ENCODE measurements at regions not wholly inside any gene's neighbourhood (a gene's known extent, or its start where the extent isn't known, plus 50 kb on each side); places are given as distances from the start of the nearest gene placed in this dataset.

DNA sequence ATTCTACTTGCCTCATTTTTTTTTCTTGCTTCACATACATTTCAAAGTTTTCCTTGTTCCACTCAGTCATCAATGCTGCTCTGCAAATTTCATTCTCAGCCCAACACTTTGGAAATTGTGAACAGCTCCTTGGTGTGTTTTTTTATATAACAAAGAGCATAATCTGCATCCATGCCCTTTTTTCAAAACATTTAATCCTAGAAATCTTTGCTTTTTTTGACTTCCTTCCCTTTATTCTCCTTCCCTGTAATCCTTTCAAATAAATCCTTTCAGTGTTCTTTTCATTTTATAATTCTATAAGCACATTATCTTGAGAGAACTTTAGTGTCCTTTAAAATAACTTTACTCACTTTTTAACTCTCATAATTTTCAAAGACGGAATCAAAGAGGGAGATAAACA is 1150.8 kb downstream of the SI start:
- no peak for DNase-seq

DNA sequence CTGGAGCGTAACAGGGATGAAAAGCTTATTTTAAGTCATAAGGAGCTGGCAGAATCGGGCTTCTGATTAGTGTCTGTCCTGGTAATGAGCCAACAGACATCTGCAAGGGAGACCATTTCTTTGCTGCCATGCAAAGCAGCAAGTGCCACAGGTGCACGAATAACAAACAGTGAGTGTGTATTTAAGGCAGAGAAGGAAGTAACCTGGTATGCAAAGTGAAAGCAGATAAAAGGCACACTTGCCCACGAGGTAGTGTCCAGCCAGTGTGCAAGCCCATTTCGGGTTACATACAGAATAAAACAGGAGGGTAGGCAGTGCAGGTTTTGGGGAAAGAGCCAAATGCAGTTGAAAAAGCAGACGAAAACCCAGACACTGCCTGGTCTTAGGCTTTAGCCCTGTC is 1153.7 kb downstream of the SI start:
- no peak for DNase-seq

DNA sequence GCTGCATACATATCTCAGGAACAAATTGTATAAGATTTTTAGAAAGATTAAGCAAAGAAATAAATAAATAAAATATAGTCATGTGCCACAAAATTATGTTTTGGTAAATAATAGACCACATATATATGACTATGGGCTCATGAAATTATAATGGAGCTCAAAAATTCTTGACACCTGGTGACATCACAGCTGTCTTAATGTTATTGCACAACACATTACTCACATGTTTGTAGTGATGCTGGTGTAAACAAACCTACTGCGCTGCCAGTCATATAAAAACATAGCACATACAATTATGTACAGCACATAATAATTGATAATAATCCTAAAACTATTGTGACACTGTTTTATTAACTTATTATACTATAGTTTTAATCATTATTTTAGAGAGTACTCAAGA is 1159.1 kb downstream of the SI start:
- DNase-seq: no peak

DNA sequence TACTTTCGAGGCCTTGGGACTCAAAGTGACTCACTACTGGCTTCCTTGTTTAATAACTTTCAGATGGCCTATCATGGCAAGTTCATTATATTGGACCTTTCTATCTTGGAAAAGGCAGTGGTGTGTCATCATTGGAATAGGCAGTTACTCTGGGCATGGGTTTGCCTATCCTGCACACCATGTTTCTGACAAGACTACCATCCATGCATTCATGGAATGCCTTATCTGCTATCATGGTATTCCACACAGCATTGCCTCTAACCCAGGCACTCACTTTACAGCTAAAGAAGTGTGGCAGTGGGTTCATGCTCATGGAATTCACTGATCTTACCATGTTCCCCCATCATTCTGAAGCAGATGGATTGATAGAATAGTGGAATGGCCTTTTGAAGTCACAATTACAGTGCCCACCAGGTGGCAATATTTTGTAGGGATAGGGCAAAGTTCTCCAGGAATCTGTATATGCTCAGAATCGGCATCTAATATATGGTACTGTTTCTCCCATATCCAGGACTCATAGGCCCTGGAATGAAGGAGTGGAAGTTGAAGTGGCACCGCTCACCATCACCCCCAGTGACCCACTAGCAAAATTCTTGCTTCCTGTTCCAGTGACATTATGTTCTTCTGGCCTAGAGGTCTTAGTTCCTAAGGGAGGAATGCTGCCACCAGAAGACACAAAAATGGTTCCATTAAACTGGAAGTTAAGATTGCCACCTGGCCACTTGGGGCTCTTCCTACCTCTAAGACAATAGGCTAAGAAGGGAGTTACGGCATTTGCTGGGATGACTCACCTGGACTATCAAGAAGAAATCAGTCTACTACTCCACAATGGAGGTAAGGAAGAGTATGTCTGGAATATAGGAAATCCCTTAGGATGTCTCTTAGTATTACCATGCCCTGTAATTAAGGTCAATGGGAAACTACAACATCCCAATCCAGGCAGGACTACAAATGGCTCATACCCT is 1161.4 kb downstream of the SI start:
- no peak for DNase-seq

DNA sequence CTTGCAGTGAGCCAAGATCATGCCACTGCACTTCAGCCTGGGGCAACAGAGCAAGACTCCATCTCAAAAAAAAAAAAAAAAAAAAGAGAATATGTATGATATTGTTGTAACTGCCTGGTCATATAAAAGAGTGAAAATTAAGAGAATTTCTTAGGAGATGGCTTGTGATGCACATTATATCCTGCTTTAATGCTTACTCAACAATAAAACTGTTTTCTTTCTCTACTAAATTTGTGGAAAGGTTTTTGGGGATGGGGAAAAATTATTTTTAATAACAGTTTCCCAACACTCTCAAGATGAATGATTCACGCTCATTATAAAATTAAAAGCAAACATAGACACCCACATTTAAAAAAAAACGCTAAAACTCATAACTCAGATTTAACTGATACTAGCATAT is 1163.0 kb downstream of the SI start:
- no peak for DNase-seq

DNA sequence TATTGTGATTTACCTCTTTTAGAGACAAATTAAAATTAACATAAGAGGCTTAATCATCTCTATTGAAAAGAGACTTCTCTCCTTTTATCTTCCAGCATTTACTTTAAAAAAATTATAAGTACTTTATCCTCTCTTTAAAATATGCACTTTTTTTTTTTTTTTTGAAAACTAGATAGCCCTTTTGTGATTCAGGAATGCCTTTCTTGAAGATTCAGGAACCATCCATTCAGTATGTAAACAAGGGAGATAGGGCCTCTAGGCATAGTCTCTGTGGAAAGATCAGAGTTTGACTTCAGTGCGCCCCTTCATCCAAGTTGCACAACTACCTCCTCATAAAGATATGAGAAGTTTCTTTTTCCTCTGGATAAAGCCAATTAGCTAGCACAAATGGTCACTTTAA is 1163.7 kb downstream of the SI start:
- DNase-seq: no peak

DNA sequence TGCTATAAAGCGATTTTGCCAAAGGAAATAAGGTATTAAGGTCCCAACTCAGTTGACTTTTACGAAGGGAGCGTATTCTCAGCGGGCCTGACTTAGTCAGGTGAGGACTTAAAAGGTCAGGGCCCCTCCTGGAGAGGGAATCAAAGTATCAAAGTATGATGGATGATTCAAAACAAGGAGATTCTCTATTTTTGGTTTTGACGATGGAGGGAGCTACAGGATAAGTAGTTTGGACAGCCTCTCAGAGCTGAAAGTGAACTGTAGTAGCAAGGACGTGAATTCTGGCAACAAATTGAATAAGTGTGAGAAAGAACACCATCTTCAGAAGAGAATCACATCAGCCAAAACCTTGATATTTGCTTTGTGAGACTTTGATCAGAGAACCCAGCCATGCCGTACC is 1186.5 kb downstream of the SI start:
- DNase-seq: no peak

DNA sequence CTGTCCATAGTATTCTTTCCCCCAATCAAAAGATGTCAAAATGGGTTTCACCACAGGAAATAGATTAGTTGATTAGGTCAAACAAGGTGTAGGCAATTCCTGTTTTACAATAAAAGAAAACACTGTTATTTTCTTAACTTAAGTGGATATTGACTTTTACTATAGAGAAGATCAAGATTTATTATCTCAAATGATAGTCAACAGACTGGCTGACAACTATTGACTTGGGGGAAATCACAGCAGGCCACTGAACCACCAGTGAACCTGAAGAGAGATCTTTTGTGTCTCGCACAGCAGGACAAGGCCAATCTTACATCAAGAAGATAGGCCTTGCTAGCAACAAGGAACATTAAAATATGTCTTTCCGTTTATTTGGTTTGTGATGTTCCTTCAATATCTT is 1187.6 kb downstream of the SI start:
- no peak for DNase-seq

DNA sequence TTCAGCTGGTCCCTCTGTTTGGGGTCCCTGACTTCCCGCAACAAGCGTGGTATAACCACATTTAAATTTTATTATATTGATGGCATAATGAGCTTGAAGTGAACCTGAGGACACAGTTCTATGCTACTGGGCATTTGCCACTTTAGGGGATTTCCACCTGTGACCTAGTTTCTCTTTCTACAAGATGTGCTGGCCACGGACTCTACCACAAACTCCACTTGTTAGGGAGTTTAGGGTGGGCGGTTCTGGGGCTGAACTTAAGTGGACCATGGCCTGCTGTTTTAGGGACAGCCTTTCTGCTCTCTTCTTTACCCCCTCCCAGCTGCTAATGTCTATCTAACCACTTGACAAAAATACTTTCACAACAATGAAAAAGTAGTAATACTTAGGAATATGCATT is 1199.1 kb downstream of the SI start:
- no peak for DNase-seq

DNA sequence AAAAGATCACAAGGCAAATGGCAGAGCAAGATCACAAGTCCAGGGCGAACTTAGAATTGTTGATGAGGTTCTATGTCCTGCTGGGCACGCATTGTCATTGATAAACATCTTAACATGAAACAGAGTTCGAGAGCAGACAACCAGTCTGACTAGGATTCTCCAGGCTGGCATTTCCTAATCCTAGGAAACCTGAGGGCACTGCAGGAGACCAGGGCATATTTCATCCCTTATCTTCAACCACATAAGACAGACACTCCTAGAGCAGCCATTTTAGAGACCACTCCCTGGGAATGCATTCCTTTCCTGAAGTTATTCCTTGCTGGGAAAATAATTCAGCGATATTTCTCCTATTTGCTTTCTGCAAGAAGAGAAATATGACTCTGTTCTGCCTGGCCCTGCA is 1199.9 kb downstream of the SI start:
- DNase-seq: no peak

DNA sequence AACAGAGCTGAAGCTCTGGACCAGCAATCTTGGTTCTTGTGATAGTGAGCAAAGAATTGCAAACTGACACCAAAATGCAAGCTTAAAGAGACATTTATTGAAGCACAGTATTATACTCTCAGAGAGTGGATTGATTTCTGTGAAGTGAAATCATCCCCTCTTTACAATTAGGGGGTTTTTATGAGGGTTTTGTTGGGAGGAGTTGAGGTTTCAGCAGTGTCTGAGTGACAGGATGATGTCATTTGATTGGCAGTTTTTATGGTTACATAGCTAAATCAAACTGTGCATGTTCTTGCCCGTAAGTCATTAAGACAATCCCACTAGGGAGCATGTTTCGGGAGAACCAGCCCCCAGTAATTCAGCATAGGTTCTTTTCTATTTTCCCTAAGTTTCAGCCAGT is 1200.5 kb downstream of the SI start:
- no peak for DNase-seq

DNA sequence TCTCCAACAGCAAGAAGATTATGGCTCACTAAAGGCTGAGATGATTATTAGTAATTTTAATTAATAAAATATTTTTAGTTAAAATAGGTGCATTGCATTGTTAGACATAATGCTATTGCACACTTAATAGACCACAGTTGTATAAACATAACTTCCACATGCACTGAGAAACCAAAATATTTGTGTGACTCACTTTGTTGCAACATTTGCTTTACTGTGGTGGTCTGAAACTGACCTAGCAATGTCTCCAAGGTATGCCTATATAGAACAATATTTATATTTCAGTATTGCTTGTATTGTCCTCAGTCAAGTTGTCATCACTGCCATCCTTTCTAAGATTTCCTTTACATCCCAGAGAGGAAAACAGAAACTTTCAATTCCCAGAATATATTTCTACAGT is 1215.2 kb downstream of the SI start:
- DNase-seq: no peak

DNA sequence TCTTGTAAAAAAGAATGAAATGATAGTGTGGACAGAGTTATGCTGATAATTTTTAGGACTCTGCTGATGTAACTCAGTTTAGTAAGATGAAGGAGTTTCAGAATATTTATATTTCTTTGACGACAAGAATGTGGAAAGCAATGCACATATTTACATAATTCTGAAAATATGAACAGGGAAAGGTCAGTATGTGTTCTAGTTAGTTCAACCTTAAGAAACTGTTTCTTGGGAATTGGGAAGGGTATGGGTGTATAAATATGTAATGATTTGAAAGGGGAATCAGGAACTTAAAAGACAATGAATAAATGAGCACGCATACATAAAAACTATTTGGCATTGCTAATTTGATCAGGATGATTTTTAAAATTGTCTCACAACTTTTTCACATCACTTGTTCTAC is 1226.1 kb downstream of the SI start:
- DNase-seq: no peak

DNA sequence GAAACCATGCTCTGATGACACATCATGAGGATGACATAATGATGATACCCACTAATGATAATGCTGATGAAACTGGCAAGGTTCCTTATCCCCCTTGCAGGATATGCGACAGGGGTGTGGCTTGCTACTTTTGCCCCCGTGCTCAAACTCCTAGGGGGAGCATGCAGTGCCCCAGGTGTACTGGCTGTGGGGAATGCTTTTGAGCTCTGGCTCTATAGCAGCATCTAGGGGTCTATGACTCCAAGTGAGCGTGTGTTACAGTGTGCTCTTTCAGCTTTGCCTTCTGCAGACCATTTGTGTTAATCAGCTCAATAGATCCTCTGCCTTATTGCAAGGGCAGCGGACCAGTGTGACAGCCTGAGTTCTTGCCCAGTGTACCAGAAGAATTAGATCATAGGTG is 1239.5 kb downstream of the SI start:
- DNase-seq: no peak

DNA sequence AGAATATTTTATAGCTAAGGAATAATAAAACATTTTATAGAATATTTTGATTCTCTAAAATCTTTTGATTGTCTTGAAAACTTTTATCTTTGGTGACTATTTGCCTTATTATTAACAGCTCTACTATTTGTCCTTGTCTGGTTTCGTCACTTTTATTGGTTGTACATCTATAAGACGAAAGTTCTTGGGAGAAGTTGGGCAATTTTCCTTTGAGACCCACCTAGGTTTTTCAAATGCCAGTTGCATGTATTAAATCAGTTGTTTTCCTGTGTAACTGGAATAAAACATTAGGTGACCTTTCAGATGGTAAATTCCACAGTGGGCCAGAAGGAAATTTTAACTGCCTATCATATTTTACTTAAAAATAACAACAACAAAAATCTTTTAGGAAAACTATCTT is 1245.7 kb downstream of the SI start:
- no peak for DNase-seq

DNA sequence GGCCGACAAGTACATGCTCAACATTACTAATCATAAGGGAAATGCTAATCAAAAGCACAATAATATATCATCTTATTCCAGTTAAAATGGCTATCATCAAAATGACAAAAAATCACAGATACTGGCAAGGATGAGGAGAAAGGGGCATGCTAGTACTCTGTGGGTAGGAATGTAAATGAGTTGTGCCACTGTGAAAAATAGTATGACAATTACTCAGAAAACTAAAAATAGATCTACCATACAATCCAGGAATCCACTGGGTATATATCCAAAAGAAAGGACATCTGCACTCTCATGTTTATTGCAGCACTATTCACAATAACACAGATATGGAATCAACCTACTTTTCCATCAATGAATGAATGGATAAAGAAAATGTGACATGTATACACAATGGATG is 1256.5 kb downstream of the SI start:
- no peak for DNase-seq

DNA sequence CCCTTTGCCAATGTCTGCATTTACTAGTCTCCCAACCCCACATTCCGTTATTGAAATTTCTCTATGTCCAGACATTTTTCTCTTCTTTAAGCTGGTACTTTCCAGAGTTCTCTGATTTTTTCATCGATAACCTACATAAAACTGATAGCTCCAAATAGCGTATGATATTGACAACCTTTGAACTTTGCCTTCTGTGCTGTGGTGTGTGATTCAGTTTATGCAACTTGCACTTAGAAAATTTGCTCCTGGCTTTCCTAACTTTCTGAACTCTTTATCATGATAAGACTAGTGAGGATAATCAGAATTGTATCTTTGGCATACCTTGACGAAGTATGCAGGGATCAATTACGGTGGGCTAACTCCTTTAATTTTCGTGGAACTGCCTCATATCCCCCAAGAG is 1261.3 kb downstream of the SI start:
- DNase-seq: no peak

DNA sequence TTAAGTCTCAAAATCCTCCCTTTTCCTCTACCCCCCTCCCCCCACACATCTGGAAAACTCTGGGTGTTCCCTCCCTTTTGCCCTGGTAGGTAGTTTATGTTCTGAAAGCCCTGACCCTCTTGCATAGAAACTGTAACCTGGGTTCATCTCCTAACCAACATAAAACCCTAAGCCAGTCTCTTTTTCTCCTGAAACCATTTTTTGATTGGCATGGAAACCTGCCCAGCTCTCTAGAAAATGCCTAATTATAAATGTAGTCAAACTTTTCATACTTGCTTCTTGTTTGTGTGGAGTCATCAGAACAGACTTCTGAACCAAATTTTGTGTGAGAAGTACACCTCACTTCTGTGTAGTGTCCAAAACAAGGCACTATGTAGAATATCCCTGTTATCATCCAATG is 1264.4 kb downstream of the SI start:
- no peak for DNase-seq

DNA sequence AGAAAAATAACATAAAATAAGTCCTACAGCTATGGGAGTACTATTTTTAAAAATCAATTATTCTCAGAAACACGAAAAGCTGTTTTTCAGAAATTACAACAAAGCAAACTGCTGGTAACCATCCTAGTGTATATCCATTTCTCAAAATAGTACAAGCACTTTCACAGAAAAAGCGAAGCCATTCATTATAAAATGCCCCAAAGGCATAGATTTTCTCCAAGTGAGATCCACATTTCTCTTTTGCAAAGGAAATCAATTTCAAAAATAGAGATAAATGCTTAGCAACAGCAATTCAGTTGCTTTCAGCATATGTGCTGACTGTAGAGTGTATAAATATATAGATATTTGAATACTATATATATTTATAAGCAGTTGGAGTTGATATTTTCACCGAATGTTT is 1266.3 kb downstream of the SI start:
- no peak for DNase-seq

DNA sequence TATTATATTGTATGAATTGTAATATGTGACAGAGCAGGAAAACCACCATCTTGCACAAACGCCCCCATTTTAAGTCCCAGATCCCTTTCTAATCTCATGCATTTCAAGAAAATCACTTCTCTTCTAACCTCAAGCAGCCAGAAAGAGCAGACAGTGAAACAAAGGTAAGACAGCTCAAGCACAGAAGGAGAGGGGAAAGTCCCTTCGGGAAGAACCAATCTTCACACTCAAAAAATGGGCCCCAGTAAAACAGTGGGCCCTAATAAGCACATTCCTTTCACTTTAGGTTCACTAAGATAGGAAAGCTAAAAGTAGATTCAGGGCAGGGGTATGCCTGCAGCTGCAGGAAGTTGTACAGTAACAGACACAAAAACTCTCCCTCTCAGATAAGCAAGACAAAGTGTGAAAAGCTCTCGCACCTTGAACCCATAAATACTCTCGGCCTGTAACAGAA is 1268.7 kb downstream of the SI start:
- DNase-seq: no peak

DNA sequence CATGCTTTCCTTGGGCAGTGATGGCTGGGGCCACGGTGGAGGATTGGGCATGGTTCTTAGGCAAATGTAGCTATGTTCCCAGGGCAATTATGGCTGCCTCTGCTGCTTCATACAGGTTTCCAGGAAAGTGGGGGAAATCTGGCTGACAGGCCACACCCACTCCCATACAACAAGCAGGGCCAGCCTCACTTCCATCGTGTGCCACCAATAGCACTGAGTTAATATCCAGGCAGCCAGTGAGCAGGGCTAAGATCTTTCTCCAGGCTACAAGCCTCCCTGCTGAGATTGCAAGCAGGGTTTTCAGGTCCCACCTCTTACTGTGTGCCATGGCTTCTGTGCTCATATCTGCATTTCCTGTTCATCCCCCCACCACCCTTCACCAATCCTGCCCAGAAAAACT is 1291.9 kb downstream of the SI start:
- DNase-seq: no peak

DNA sequence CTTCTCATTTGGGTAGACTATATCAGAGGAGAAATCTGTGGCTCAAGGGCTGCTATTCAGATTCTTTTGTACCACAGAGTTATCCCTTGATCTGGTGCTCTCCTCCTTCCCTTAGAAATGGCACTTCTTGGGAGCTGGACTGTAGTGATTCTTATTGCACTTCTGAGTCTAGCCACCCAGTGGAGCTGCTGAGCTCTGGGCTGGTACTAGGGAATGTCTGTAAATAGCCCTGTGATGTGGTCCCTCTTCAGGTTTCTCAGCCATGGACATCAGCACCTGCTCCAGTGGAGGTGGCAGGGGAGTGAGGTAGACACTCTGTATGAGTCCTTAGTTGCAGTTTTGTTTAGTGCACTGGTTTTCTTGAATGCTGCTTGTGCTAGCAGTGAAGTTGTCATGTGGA is 1292.6 kb downstream of the SI start:
- DNase-seq: no peak

DNA sequence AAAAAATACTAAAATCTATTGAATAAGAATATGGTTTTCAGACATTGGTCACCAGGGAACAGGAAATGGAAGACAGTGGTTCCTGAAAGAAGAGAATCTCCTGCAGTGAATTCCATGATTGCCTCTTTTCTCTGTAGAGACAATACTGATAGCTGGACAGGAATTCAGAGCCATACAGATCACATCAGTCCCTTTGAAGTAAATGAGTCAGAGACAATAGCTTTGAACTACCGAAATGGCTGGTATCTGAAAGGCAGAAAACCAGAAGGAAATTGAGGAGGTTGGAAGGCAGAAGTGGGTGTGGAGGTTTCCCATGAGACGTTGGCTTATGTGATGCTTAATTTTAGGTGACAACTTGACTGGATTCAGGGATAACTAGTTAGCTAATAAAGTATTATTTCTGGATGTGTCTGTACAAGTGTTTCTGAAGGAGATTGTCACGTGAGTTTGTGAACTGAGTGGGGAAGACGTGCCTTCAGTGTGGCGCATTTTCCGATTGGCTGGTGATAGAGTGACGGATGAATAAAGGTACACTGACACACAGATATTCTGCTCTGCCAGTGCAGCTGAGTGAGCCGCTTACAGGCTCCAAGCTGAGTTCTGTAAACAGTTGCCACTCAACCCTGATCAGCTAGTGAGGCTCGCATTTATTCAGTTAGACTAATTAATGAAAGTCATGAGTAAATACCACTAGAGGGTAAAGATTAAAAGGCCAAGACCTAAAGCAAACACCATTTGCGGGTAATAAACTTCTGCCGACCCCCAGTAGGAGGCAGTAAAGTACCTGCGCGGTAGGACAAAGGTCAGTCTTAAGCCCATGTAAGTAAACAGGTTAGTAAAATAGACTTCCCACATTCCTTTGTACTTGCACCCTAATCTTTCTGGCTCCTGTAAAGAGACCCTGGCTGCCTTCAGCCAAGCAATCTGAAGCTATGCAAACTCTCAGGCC is 1298.6 kb downstream of the SI start:
- no peak for DNase-seq

DNA sequence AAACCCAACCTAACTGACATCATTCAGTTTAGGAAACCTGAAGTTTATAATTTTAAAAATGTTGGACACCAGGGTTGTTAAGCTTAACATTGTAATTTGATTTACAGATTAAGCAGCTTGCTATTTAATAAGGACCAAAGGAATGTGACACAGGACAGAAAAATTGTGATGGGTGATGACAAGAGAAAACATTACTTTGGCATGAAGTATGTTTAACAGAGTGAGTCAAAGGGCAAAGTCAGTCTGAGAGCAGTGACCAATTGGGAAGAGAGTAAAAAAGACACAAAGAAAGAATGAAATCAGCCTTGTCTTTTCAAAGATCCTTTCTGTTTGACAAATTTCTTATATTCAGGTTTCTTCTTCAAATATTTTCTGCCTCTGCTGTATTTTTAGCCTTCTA is 1301.6 kb downstream of the SI start:
- no peak for DNase-seq
